ENCODE measurements at regions not wholly inside any gene's neighbourhood (a gene's known extent, or its start where the extent isn't known, plus 50 kb on each side); places are given as distances from the start of the nearest gene placed in this dataset.
"Not testable (repeated sequence)": the region's sequence is repeated elsewhere in the genome, so short reads cannot be mapped to it uniquely, and the experiment has no call there.

GRCh38 chr3:82556113-82556512 is 794.7 kb upstream of the GBE1 start:
- H3K4me3 ChIP-seq (ENCODE audit: low read depth, low read length): no peak overlapping the region
- no peak for TF ChIP-seq CTCF (IDR thresholded peaks at IDR 0.05; ENCODE audit: low read depth, low read length, missing control alignments)
- DNase-seq (ENCODE audit: low read depth): no peak

GRCh38 chr3:82542556-82542955 is 781.1 kb upstream of the GBE1 start:
- DNase-seq (ENCODE audit: low read depth); H3K4me3 ChIP-seq (ENCODE audit: low read depth, low read length): not testable (repeated sequence)

GRCh38 chr3:82521657-82522056 is 760.2 kb upstream of the GBE1 start:
- TF ChIP-seq CTCF (IDR thresholded peaks at IDR 0.05; ENCODE audit: low read depth, low read length, missing control alignments): no peak
- DNase-seq (ENCODE audit: low read depth): no peak
- H3K4me3 ChIP-seq (ENCODE audit: low read depth, low read length): no peak overlapping the region

- no peak overlapping the region for H3K4me3 ChIP-seq (ENCODE audit: low read depth, low read length)
- no peak for DNase-seq (ENCODE audit: low read depth)
- no peak for TF ChIP-seq CTCF (IDR thresholded peaks at IDR 0.05; ENCODE audit: low read depth, low read length, missing control alignments)
Observed at GRCh38 chr3:82520846-82521245, 759.4 kb upstream of the GBE1 start.

- no peak overlapping the region for H3K4me3 ChIP-seq (ENCODE audit: low read depth, low read length)
- TF ChIP-seq CTCF (IDR thresholded peaks at IDR 0.05; ENCODE audit: low read depth, low read length, missing control alignments): no peak
- DNase-seq (ENCODE audit: low read depth): no peak
Observed at GRCh38 chr3:82509951-82510603, 748.6 kb upstream of the GBE1 start.

- no peak overlapping the region for H3K4me3 ChIP-seq (ENCODE audit: low read depth, low read length)
- TF ChIP-seq CTCF (IDR thresholded peaks at IDR 0.05; ENCODE audit: low read depth, low read length, missing control alignments): no peak
- no peak for DNase-seq (ENCODE audit: low read depth)
Observed at GRCh38 chr3:82509106-82509842, 747.8 kb upstream of the GBE1 start.

GRCh38 chr3:82506204-82506603 is 744.8 kb upstream of the GBE1 start:
- H3K4me3 ChIP-seq (ENCODE audit: low read depth, low read length): no peak overlapping the region
- no peak for TF ChIP-seq CTCF (IDR thresholded peaks at IDR 0.05; ENCODE audit: low read depth, low read length, missing control alignments)
- no peak for DNase-seq (ENCODE audit: low read depth)

Measured in GM12864 (cell line).